ENCODE measurements at regions not wholly inside any gene's neighbourhood (a gene's known extent, or its start where the extent isn't known, plus 50 kb on each side); places are given as distances from the start of the nearest gene placed in this dataset.

DNA sequence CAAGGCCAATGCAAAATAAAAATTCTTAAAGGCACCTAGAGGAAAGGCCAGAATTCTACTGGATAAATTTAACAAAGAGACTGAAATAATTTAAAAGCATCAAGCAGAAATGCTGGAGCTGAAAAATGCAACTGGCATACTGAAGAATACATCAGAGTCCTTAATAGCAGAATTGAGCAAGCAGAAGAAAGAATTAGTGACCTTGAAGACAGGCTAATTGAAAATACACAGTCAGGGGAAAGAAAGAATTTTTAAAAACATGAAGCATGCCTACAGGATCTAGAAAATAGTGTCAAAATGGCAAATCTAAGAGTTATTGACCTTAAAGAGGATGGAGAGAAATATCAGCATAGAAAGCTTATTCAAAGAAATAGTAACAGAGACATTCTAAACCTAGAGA is 371.7 kb downstream of the KLHL13 start:
- TF ChIP-seq, protein P1, sequence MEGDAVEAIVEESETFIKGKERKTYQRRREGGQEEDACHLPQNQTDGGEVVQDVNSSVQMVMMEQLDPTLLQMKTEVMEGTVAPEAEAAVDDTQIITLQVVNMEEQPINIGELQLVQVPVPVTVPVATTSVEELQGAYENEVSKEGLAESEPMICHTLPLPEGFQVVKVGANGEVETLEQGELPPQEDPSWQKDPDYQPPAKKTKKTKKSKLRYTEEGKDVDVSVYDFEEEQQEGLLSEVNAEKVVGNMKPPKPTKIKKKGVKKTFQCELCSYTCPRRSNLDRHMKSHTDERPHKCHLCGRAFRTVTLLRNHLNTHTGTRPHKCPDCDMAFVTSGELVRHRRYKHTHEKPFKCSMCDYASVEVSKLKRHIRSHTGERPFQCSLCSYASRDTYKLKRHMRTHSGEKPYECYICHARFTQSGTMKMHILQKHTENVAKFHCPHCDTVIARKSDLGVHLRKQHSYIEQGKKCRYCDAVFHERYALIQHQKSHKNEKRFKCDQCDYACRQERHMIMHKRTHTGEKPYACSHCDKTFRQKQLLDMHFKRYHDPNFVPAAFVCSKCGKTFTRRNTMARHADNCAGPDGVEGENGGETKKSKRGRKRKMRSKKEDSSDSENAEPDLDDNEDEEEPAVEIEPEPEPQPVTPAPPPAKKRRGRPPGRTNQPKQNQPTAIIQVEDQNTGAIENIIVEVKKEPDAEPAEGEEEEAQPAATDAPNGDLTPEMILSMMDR (IDR thresholded peaks at IDR 0.05; ENCODE audit: insufficient read depth, low read depth, low read length), result no peak
- TF ChIP-seq EZH2 (IDR thresholded peaks at IDR 0.05; ENCODE audit: insufficient read depth, low read length), result no peak
